ENCODE measurements at regions not wholly inside any gene's neighbourhood (a gene's known extent, or its start where the extent isn't known, plus 50 kb on each side); places are given as distances from the start of the nearest gene placed in this dataset.
A peak's percentile ranks its signal among the peaks of the same experiment; 100 is the strongest.
"Not testable (repeated sequence)": the region's sequence is repeated elsewhere in the genome, so short reads cannot be mapped to it uniquely, and the experiment has no call there.

DNA sequence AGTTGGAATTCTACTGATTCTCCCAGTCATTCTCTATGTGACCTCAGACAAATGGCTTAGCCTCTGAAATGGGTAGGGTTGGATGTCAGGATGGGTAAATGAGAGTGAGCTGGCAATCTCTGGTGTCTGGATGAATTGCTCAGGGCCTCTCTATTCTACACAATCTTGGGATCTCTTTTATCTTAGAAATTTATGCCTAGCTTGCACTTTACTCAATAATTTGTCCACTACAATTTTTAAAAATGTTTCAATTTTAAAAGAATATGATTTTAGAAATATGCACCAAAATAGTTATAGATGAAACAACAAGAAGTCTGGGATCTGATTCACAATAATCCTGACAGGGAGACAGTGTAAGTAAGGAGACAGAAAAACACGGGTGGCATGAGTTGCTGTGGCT, 134.1 kb downstream of the KLRB1 start:
- not testable (repeated sequence) for H3K4me3 Mint-ChIP-seq; H3K4me1 Mint-ChIP-seq; H3K27ac Mint-ChIP-seq; DNase-seq (ENCODE audit: low spot score in 2 of 2, unreplicated experiment in 2 of 2); H3K27me3 Mint-ChIP-seq (ENCODE audit: low read depth); H3K36me3 Mint-ChIP-seq; H3K9me3 Mint-ChIP-seq

DNA sequence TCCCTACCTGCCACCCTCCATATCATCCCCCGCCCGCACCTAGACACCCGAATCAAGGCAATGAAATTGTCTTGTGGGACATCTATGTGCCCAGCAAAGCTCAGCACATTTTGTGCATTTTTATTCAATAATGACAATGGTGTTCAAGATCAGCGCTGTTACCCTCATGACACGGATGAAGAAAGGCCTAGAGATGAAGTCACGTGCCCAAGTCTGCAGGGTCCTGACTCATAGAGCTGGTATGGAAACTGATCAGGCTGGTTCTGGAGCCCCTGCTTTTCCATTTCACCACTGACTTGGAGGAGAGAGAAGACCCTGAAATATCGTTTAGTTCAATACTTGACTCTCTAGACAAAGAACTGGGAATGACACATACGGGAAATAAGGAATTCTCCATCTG, 136.2 kb downstream of the KLRB1 start:
- H3K36me3 Mint-ChIP-seq; H3K4me1 Mint-ChIP-seq; H3K27me3 Mint-ChIP-seq (ENCODE audit: low read depth); H3K4me3 Mint-ChIP-seq; DNase-seq (ENCODE audit: low spot score in 2 of 2, unreplicated experiment in 2 of 2); H3K9me3 Mint-ChIP-seq; H3K27ac Mint-ChIP-seq: not testable (repeated sequence)

DNA sequence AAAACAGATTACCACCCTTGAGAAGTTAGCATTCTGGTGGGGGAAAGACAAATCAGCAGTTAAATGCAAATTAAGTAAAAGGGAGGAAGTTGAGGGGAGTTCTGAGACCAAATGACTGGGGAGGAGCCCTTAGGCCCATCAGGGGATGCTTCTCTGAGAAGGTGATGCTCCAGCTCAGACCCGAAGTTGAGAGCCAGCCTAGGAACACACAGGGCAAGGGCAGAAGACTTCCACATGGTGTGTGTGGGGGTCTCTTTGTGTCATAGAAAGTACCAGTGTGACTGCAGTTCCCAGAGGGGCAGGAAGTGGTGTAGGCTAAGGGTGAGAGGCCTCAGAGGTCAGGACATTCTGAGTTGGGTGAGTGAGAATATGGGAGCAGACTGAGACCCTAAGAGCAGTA, 137.3 kb downstream of the KLRB1 start:
- not testable (repeated sequence) for H3K4me3 Mint-ChIP-seq; H3K4me1 Mint-ChIP-seq; H3K36me3 Mint-ChIP-seq; DNase-seq (ENCODE audit: low spot score in 2 of 2, unreplicated experiment in 2 of 2); H3K9me3 Mint-ChIP-seq; H3K27me3 Mint-ChIP-seq (ENCODE audit: low read depth); H3K27ac Mint-ChIP-seq

DNA sequence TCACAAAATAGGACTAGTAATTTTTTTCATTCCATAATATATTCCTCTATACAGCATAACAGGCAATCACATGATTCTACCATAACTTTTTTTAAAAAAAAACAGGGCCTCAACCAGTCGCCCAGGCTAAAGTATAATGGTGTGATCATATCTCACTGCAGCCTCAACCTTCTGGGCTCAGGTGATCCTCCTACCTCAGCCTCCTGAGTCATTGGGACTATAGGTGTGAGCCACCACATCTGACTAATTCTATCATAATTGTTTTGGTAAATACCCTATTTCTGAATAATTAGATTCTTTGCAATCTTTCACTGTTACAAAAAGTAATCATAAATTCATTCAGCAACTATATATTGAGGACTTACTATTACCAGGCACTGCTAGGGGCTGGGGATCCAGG, 137.8 kb downstream of the KLRB1 start:
- H3K9me3 Mint-ChIP-seq; H3K36me3 Mint-ChIP-seq; DNase-seq (ENCODE audit: low spot score in 2 of 2, unreplicated experiment in 2 of 2); H3K4me3 Mint-ChIP-seq; H3K27me3 Mint-ChIP-seq (ENCODE audit: low read depth); H3K4me1 Mint-ChIP-seq; H3K27ac Mint-ChIP-seq: not testable (repeated sequence)

DNA sequence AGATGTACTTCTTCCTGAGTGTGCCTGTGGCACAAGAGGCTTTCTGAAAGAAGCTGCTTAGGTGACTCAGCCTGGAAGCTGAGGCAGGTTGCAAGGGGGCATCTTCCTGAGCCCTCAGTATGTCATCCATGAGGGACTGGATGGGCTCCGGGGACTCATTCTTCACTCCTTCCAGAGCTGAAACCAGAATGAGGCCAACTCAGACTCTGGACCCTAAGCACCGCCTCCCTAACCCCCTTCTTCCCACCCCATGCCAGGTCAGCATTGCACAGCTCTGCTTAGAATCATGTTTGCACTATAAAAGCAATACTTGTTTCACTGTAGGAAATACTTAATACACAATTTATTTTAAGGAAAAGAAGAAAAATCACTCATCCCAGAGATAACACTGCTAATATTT, 138.3 kb downstream of the KLRB1 start:
- H3K27me3 Mint-ChIP-seq (ENCODE audit: low read depth); H3K4me1 Mint-ChIP-seq; H3K36me3 Mint-ChIP-seq; H3K27ac Mint-ChIP-seq; H3K9me3 Mint-ChIP-seq; DNase-seq (ENCODE audit: low spot score in 2 of 2, unreplicated experiment in 2 of 2); H3K4me3 Mint-ChIP-seq: not testable (repeated sequence)

DNA sequence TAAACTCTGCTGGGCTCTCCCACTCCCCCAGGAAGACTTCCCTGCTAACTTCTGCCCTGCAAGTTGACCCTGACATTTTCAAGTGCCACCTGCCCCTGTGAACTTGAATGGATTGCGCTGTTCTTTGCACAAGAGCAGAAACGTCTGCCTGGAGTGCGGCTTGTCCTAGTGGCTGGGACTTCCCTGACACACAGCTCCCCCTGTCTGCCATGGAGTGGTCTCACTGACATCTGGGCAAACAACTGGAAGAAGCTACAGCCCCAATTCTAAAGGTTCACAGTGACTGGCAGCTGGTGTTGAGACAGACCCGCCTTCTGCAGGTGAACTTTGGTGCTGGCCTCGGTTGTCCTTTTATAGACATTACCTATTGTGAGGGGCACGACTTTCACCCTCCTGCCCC, 138.7 kb downstream of the KLRB1 start:
- not testable (repeated sequence) for H3K4me3 Mint-ChIP-seq; H3K36me3 Mint-ChIP-seq; H3K4me1 Mint-ChIP-seq; H3K9me3 Mint-ChIP-seq; H3K27ac Mint-ChIP-seq; H3K27me3 Mint-ChIP-seq (ENCODE audit: low read depth)
- DNase-seq (ENCODE audit: low spot score in 2 of 2, unreplicated experiment in 2 of 2) = peak; percentile 31 to 45

DNA sequence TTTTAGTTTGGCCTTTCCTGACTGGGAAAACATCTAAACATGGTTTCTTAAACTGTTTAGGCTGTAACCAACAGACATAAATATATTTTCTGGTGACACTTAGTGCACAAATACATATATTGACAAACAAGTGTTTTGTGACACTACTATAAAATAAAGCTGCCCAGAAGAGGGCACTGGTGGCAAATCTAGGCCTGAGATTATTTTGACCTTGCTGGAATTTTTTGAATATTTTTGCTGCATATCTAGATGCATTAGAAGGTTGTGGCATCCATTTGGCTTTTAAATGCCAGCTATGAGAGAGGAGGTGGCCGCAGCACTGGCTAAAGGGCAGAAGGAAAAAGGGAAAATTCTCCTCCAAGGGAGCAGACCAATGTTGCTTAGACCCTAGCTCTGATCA, 139.6 kb downstream of the KLRB1 start:
- not testable (repeated sequence) for H3K27ac Mint-ChIP-seq; DNase-seq (ENCODE audit: low spot score in 2 of 2, unreplicated experiment in 2 of 2); H3K4me3 Mint-ChIP-seq; H3K4me1 Mint-ChIP-seq; H3K36me3 Mint-ChIP-seq; H3K27me3 Mint-ChIP-seq (ENCODE audit: low read depth); H3K9me3 Mint-ChIP-seq

DNA sequence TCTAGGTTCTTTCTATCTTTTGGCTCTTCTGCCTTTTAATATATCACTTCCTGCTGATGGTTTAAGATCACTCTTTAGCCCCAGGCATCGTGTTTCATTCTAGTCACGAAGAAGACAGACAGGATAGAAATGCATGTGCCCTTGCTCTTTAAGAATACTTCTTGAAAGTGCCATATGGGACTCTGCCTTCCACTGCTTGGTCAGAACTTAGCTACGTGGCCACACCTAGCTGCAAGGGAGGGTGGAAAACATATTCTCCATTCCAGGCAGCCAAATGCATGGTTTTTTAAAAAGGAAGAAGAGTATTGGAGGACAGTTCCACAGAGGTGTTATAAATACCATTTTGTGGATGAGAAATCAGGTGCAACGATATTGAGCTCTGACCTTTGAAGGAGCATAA, 143.3 kb downstream of the KLRB1 start:
- peaks cover 10% of the 10 kb centered on the region for H3K4me1 Mint-ChIP-seq
- H3K9me3 Mint-ChIP-seq = no peaks in the 10 kb centered on the region
- no peak overlapping the region for H3K27ac Mint-ChIP-seq
- DNase-seq (ENCODE audit: low spot score in 2 of 2, unreplicated experiment in 2 of 2) = no peak
- no peak overlapping the region for H3K4me3 Mint-ChIP-seq
- H3K27me3 Mint-ChIP-seq (ENCODE audit: low read depth) = peaks cover 2% of the 10 kb centered on the region
- H3K36me3 Mint-ChIP-seq = no peaks in the 10 kb centered on the region
- TF ChIP-seq, protein P1, sequence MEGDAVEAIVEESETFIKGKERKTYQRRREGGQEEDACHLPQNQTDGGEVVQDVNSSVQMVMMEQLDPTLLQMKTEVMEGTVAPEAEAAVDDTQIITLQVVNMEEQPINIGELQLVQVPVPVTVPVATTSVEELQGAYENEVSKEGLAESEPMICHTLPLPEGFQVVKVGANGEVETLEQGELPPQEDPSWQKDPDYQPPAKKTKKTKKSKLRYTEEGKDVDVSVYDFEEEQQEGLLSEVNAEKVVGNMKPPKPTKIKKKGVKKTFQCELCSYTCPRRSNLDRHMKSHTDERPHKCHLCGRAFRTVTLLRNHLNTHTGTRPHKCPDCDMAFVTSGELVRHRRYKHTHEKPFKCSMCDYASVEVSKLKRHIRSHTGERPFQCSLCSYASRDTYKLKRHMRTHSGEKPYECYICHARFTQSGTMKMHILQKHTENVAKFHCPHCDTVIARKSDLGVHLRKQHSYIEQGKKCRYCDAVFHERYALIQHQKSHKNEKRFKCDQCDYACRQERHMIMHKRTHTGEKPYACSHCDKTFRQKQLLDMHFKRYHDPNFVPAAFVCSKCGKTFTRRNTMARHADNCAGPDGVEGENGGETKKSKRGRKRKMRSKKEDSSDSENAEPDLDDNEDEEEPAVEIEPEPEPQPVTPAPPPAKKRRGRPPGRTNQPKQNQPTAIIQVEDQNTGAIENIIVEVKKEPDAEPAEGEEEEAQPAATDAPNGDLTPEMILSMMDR (IDR thresholded peaks at IDR 0.05; ENCODE audit: unreplicated experiment) = no peak

DNA sequence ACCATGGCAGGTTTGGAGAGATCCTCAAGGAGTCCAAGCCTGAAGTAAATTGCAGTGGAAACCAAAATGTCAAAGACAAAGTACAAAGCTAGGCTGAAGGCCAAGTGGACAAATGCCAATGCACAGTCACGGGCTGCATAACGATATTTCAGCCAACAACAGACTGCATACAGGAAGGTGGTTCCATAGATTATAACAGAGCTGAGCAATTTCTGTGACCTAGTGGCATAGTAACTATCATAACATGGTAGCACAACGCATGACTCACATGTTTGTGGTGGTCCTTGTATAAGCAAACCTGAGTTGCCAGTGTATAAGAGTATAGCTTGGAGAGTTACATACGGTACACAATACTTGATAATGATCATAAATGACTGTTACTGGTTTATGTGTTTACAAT, 152.2 kb downstream of the KLRB1 start:
- H3K27me3 Mint-ChIP-seq (ENCODE audit: low read depth); H3K36me3 Mint-ChIP-seq; H3K9me3 Mint-ChIP-seq; H3K27ac Mint-ChIP-seq; H3K4me3 Mint-ChIP-seq; H3K4me1 Mint-ChIP-seq; DNase-seq (ENCODE audit: low spot score in 2 of 2, unreplicated experiment in 2 of 2): not testable (repeated sequence)

DNA sequence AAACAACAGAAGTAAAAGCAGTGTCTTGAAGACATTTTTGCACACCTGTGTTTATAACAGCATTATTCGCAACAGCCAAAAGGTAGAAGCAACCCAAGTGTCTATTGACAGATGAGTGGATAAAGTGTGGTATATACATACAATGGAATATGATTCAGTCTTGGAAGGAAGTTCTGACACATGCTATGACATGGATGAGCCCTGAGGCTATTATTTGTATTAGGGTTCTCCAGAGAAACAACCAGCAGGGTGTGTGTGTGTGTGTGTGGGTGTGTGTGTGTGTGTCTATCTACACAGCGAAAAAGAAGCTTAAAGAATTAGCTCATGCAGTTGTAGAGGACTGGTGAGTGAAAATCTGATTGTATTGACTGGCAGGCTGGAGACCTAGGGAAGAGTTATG, 153.7 kb downstream of the KLRB1 start:
- not testable (repeated sequence) for H3K4me1 Mint-ChIP-seq; H3K36me3 Mint-ChIP-seq; H3K27me3 Mint-ChIP-seq (ENCODE audit: low read depth); H3K27ac Mint-ChIP-seq; H3K9me3 Mint-ChIP-seq; H3K4me3 Mint-ChIP-seq; DNase-seq (ENCODE audit: low spot score in 2 of 2, unreplicated experiment in 2 of 2)

DNA sequence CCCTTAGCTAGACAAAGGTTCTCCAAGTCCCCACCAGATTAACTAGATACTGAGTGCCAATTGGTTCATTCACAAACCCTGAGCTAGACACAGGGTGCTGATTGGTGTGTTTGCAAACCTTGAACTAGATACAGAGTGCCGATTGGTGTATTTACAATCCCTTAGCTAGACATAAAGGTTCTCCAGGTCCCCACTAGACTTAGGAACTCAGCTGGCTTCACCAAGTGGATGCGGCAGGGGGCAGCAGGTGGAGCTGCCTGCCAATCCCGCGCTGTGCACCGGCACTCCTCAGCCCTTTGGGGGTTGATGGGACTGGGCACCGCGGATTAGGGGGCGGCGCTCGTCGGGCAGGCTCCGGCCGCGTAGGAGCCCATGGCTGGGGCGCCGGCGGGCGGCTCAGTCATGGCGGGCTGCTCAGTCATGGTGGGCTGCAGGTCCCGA, 157.6 kb downstream of the KLRB1 start:
- not testable (repeated sequence) for H3K9me3 Mint-ChIP-seq; H3K27me3 Mint-ChIP-seq (ENCODE audit: low read depth); H3K36me3 Mint-ChIP-seq; DNase-seq (ENCODE audit: low spot score in 2 of 2, unreplicated experiment in 2 of 2); H3K27ac Mint-ChIP-seq; H3K4me3 Mint-ChIP-seq
- H3K4me1 Mint-ChIP-seq = peaks cover 13% of the 10 kb centered on the region

DNA sequence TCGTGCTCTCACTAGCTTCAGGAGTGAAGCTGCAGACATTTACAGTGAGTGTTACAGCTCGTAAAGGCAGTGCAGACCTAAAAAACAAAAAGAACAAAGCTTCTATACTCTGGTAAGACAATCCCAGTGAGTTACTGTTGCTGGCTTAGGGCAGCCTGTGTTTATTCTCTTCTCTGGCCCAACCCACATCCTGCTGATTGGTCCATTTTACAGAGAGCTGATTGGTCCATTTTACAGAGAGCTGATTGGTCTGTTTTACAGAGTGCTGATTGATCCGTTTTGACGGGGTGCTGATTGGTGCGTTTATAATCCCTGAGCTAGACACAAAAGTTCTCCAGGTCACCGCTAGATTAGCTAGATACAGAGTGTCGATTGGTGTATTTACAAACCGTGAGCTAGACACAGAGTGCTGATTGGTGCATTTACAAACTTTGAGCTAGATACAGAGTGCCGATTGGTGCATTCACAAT, 158.0 kb downstream of the KLRB1 start:
- H3K9me3 Mint-ChIP-seq; DNase-seq (ENCODE audit: low spot score in 2 of 2, unreplicated experiment in 2 of 2): not testable (repeated sequence)

More for the DNA sequence above, 158.0 kb downstream of the KLRB1 start:
- H3K36me3 Mint-ChIP-seq; H3K27ac Mint-ChIP-seq; H3K27me3 Mint-ChIP-seq (ENCODE audit: low read depth): not testable (repeated sequence)
- Mint-ChIP-seq H3K4me3 (peak overlapping the region; percentile 98), H3K4me1 (peaks cover 13% of the 10 kb centered on the region)

Measured in mesothelial cell of epicardium (in vitro differentiated cells).